Chondrocyte (in vitro differentiated cells): ENCODE measurements at regions not wholly inside any gene's neighbourhood (a gene's known extent, or its start where the extent isn't known, plus 50 kb on each side); places are given as distances from the start of the nearest gene placed in this dataset.
"Not testable (repeated sequence)": the region's sequence is repeated elsewhere in the genome, so short reads cannot be mapped to it uniquely, and the experiment has no call there.

Source experiments
- DNase-seq: peaks from one replicate; pipeline ENCODE4 v3.0.0; 2021; ENCODE audit warnings: mixed read lengths, low spot score
- H3K27ac Mint-ChIP-seq: one replicate; pipeline ENCODE4 v1.8.0; 2021; ENCODE audit warnings: mild to moderate bottlenecking, moderate library complexity, mixed read lengths; ENCODE audit not compliant: unreplicated experiment
- H3K27me3 Mint-ChIP-seq: 2 replicates; pipeline ENCODE4 v1.8.0; 2021; ENCODE audit warnings: low read depth, mixed read lengths
- H3K36me3 Mint-ChIP-seq: 2 replicates; pipeline ENCODE4 v1.8.0; 2021; ENCODE audit warnings: low read depth, mixed read lengths
- H3K4me1 Mint-ChIP-seq: 2 replicates; pipeline ENCODE4 v1.8.0; 2021; ENCODE audit warnings: low read depth, mild to moderate bottlenecking, mixed read lengths
- H3K4me3 Mint-ChIP-seq: one replicate; pipeline ENCODE4 v1.8.0; 2021; ENCODE audit warnings: mild to moderate bottlenecking, moderate library complexity, mixed read lengths; ENCODE audit not compliant: unreplicated experiment
- H3K9me3 Mint-ChIP-seq: 2 replicates; pipeline ENCODE4 v1.8.0; 2021; ENCODE audit warnings: low read depth, mixed read lengths
- TF ChIP-seq, protein P1 (sequence below): fragments of 200-600 bp; sonication (generic); IDR thresholded peaks from 2 replicates; pipeline ENCODE4 v1.5.0; 2021; ENCODE audit warnings: antibody characterized with exemption, mild to moderate bottlenecking, moderate library complexity

DNA sequence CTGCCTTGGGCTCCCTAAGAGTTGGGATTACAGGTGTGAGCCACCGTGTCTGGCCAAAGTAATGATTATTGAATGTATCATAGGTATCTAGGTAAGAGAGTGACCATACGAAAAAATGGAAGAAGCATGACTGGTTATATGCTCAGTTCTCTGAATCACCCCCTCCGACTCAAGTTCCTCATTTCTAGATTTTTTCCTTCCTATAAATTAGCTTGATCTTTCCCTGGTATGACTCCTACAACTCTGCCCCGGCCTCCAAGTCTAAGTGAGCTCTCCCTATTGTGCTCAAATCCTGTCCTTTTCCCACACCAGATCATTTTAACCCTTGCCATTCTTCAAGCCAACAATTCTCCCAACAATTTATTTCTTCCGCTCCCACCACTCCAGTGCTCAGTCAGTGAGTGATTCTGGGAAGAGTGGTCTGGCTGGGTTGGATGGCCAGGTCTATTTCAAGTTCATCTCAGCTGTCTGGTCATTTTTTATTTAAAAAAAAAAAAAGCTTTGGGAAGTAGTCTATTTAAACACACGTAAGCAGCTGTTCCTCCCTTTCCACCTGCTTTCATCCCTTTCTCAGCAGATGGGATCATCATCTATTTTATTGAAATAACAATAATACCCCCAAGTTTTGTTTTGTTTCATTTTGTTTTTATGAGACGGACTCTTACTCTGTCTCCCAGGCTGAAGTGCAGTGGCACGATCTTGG is 120.2 kb upstream of the HS3ST2 start:
- Mint-ChIP-seq H3K27ac (no peak overlapping the region), H3K4me1 (no peaks in the 10 kb centered on the region), H3K9me3 (no peaks in the 10 kb centered on the region), H3K27me3 (no peaks in the 10 kb centered on the region), H3K4me3 (no peak overlapping the region), H3K36me3 (no peaks in the 10 kb centered on the region)
- DNase-seq, result no peak
- TF ChIP-seq, protein P1, sequence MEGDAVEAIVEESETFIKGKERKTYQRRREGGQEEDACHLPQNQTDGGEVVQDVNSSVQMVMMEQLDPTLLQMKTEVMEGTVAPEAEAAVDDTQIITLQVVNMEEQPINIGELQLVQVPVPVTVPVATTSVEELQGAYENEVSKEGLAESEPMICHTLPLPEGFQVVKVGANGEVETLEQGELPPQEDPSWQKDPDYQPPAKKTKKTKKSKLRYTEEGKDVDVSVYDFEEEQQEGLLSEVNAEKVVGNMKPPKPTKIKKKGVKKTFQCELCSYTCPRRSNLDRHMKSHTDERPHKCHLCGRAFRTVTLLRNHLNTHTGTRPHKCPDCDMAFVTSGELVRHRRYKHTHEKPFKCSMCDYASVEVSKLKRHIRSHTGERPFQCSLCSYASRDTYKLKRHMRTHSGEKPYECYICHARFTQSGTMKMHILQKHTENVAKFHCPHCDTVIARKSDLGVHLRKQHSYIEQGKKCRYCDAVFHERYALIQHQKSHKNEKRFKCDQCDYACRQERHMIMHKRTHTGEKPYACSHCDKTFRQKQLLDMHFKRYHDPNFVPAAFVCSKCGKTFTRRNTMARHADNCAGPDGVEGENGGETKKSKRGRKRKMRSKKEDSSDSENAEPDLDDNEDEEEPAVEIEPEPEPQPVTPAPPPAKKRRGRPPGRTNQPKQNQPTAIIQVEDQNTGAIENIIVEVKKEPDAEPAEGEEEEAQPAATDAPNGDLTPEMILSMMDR, result no peak

DNA sequence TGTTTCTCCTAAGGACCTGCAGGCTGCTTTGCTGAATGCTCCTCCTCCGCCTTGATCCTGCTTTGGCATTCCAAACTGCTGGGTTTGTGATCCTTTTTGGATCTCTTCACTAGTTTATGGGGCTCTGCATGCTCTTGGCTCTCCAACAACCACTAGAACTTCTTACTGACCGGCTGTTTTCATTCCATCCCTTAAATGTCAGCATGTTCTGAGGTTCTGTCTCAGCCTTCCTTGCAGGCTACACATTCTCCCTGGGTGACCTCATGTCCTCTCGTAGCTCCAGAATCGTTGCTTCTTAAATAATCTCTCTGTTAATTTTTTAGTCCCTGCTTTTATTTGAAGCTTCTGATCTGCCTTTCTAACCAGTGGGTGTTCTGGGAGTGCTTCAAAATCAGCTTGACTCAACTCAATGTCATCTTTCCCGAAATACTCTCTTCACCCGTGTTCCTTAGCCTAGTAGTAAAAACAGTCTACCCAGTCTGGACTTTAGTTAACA is 119.0 kb upstream of the HS3ST2 start:
- no peak for DNase-seq
- H3K36me3 Mint-ChIP-seq, result no peaks in the 10 kb centered on the region

DNA sequence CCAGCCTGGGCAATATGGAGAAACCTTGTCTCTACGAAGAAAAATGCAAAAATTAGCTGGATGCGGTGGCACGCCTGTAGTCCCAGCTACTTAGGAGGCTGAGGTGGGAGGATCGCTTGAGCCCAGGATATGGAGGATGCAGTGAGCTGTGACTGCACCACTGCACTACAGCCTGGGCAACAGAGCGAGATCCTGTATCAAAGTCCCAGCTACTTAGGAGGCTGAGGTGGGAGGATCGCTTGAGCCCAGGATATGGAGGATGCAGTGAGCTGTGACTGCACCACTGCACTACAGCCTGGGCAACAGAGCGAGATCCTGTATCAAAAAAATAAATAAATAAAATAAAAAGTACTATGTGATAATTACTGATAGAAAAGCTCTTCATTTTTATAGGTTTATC is 118.2 kb upstream of the HS3ST2 start:
- H3K4me3 Mint-ChIP-seq, H3K27me3 Mint-ChIP-seq, H3K36me3 Mint-ChIP-seq, H3K9me3 Mint-ChIP-seq, H3K27ac Mint-ChIP-seq, DNase-seq, H3K4me1 Mint-ChIP-seq: not testable (repeated sequence)

More for the DNA sequence above, 119.0 kb upstream of the HS3ST2 start:
- Mint-ChIP-seq H3K9me3 (no peaks in the 10 kb centered on the region), H3K4me1 (no peaks in the 10 kb centered on the region), H3K4me3 (no peak overlapping the region), H3K27ac (no peak overlapping the region), H3K27me3 (no peaks in the 10 kb centered on the region)
- TF ChIP-seq, protein P1, result no peak

DNA sequence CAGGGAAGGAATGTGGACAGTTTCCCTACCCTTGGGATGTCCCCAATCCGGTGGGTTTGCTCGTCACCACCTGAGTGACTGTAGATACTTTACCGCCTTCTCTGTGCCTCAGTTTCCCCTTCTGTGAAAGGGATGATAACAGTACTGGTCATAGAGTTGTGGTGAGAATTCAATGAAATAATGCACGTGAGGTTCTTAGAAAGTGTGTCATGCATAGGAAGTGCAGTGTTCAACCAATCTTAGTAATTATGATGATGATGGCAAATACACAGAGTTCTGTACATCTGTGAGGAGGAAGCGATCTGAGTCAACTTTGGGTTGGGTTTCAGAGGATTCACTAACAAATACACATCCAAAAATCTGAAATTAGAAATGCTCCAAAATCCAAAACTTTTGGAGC is 114.6 kb upstream of the HS3ST2 start:
- DNase-seq, result no peak
- H3K9me3 Mint-ChIP-seq, result no peaks in the 10 kb centered on the region
- no peaks in the 10 kb centered on the region for H3K36me3 Mint-ChIP-seq
- H3K4me1 Mint-ChIP-seq, result no peaks in the 10 kb centered on the region
- TF ChIP-seq, protein P1, result no peak
- peaks cover 2% of the 10 kb centered on the region for H3K27me3 Mint-ChIP-seq
- no peak overlapping the region for H3K27ac Mint-ChIP-seq
- no peak overlapping the region for H3K4me3 Mint-ChIP-seq

DNA sequence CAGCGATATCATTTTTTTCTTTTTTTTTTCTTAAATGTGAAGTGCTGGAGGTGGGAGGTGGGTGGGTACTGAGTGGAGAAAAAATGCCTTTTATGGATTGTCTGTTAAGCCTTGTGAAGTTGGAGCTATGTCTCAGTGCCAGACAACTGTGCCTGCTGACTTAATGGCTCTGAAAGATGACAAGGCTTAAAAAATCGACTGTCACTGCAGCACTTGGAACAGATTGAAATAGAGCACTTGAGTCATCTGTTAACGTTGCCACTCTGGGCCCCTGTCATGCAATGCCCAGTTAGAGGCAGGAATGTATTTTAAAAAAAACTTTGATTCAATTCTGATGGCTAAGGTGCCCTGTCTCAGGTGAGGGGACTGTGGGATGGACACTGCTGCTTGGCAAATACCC is 108.2 kb upstream of the HS3ST2 start:
- TF ChIP-seq, protein P1, result no peak
- Mint-ChIP-seq H3K4me3 (no peak overlapping the region), H3K36me3 (no peaks in the 10 kb centered on the region), H3K9me3 (peaks cover under 1% of the 10 kb centered on the region), H3K27me3 (peaks cover 6% of the 10 kb centered on the region), H3K4me1 (no peaks in the 10 kb centered on the region), H3K27ac (no peak overlapping the region)
- DNase-seq, result no peak

DNA sequence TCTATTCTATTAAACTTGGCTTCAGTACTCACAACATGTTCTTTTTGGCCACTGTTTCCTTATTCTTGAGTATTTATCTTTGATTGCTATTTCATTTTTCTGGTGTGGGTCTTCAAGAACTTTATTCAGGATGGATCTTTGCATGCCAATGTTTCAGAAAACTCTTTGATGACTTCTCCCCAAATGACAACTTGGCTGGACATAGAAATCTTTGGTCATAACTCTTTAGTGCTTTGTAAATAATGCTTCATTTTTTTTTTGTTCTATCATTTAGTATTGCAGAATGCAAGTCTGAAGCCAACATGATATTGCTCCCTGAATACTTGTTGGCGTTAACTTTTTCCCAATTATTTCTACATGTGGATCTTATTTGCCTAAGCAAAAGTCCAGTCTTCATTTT is 103.6 kb upstream of the HS3ST2 start:
- TF ChIP-seq, protein P1, result no peak
- Mint-ChIP-seq H3K4me3 (no peak overlapping the region), H3K36me3 (no peaks in the 10 kb centered on the region), H3K27ac (no peak overlapping the region), H3K4me1 (no peaks in the 10 kb centered on the region), H3K9me3 (peaks cover 22% of the 10 kb centered on the region), H3K27me3 (peaks cover 3% of the 10 kb centered on the region)
- DNase-seq, result no peak
